ENCODE measurements at regions not wholly inside any gene's neighbourhood (a gene's known extent, or its start where the extent isn't known, plus 50 kb on each side); places are given as distances from the start of the nearest gene placed in this dataset.

DNA sequence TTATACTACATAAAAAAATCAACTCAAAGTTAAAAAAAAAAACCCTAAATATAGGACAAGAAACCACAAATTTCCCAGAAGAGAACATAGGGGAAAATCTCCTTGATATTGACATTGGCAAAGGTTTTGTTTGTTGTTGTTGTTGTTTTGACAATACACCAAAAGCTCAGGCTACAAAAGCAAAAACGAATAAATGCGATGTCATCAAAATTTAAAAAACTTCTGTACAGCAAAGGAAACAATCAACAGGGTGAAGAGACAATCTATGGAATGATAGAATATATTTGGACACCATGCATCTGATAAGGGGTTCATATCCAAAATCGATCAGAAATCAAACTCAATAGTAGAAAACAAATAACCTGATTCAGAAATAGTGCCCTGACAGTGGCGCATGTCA, 65.0 kb upstream of the L3MBTL4 start:
- TF ChIP-seq, protein P1, sequence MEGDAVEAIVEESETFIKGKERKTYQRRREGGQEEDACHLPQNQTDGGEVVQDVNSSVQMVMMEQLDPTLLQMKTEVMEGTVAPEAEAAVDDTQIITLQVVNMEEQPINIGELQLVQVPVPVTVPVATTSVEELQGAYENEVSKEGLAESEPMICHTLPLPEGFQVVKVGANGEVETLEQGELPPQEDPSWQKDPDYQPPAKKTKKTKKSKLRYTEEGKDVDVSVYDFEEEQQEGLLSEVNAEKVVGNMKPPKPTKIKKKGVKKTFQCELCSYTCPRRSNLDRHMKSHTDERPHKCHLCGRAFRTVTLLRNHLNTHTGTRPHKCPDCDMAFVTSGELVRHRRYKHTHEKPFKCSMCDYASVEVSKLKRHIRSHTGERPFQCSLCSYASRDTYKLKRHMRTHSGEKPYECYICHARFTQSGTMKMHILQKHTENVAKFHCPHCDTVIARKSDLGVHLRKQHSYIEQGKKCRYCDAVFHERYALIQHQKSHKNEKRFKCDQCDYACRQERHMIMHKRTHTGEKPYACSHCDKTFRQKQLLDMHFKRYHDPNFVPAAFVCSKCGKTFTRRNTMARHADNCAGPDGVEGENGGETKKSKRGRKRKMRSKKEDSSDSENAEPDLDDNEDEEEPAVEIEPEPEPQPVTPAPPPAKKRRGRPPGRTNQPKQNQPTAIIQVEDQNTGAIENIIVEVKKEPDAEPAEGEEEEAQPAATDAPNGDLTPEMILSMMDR (IDR thresholded peaks at IDR 0.05), result no peak
- no peak for TF ChIP-seq POLR2A (IDR thresholded peaks at IDR 0.05)
